Central memory CD8-positive, alpha-beta T cell (primary cell): ENCODE measurements at regions not wholly inside any gene's neighbourhood (a gene's known extent, or its start where the extent isn't known, plus 50 kb on each side); places are given as distances from the start of the nearest gene placed in this dataset.

ENCODE experiments used
- ATAC-seq: fragments of 150-1000 bp; cut with Tn5 transposase; replicated peaks from 2 replicates; pipeline ENCODE4 v1.10.0; 2022; ENCODE audit warnings: mild to moderate bottlenecking, moderate FRiP score, moderate number of reproducible peaks; ENCODE audit not compliant: poor library complexity, severe bottlenecking; ENCODE audit errors: extremely low read depth
- DNase-seq, 2 donors: peaks; one replicate each; pipeline ENCODE4 v3.0.0; 2021; ENCODE audit warnings: low spot score in 2 of 2
- H3K27ac Mint-ChIP-seq: one replicate; pipeline ENCODE4 v1.8.0; 2022; ENCODE audit warnings: low read depth, mild to moderate bottlenecking, moderate library complexity, mixed read lengths
- H3K27me3 Mint-ChIP-seq: one replicate; pipeline ENCODE4 v1.8.0; 2022; ENCODE audit warnings: mixed read lengths
- H3K36me3 Mint-ChIP-seq: one replicate; pipeline ENCODE4 v1.8.0; 2022; ENCODE audit warnings: mild to moderate bottlenecking, moderate library complexity, mixed read lengths; ENCODE audit not compliant: insufficient read depth
- H3K4me1 Mint-ChIP-seq: one replicate; pipeline ENCODE4 v1.8.0; 2022; ENCODE audit warnings: mixed read lengths
- H3K4me3 Mint-ChIP-seq: one replicate; pipeline ENCODE4 v1.8.0; 2022; ENCODE audit warnings: mild to moderate bottlenecking, moderate library complexity, mixed read lengths
- H3K9me3 Mint-ChIP-seq: one replicate; pipeline ENCODE4 v1.8.0; 2022; ENCODE audit warnings: mixed read lengths

- Mint-ChIP-seq H3K36me3 (no peaks in the 10 kb centered on the region), H3K9me3 (no peaks in the 10 kb centered on the region), H3K4me3 (no peak overlapping the region), H3K27me3 (no peaks in the 10 kb centered on the region), H3K27ac (no peak overlapping the region), H3K4me1 (no peaks in the 10 kb centered on the region)
- DNase-seq (no peak), ATAC-seq (no peak)
These were observed 193.7 kb upstream of the PDE3A start for GRCh38 chr12:20174528-20175175.

GRCh38 chr12:20175704-20176388, 192.5 kb upstream of the PDE3A start:
- DNase-seq: no peak
- H3K27ac Mint-ChIP-seq: no peak overlapping the region
- no peak for ATAC-seq
- no peaks in the 10 kb centered on the region for H3K27me3 Mint-ChIP-seq
- no peaks in the 10 kb centered on the region for H3K9me3 Mint-ChIP-seq
- H3K4me3 Mint-ChIP-seq: no peak overlapping the region
- H3K36me3 Mint-ChIP-seq: no peaks in the 10 kb centered on the region
- H3K4me1 Mint-ChIP-seq: no peaks in the 10 kb centered on the region

- H3K36me3 Mint-ChIP-seq: no peaks in the 10 kb centered on the region
- H3K4me1 Mint-ChIP-seq: no peaks in the 10 kb centered on the region
- H3K27ac Mint-ChIP-seq: no peak overlapping the region
- H3K27me3 Mint-ChIP-seq: no peaks in the 10 kb centered on the region
- no peak for DNase-seq
- no peak for ATAC-seq
- no peaks in the 10 kb centered on the region for H3K9me3 Mint-ChIP-seq
- H3K4me3 Mint-ChIP-seq: no peak overlapping the region
These were observed 186.7 kb upstream of the PDE3A start for GRCh38 chr12:20181416-20182180.

GRCh38 chr12:20183563-20183962, 184.8 kb upstream of the PDE3A start:
- Mint-ChIP-seq H3K4me3 (no peak overlapping the region), H3K36me3 (no peaks in the 10 kb centered on the region), H3K9me3 (no peaks in the 10 kb centered on the region), H3K4me1 (no peaks in the 10 kb centered on the region), H3K27me3 (no peaks in the 10 kb centered on the region), H3K27ac (no peak overlapping the region)
- no peak for DNase-seq
- no peak for ATAC-seq

GRCh38 chr12:20184514-20184913, 183.8 kb upstream of the PDE3A start:
- Mint-ChIP-seq H3K27ac (no peak overlapping the region), H3K9me3 (no peaks in the 10 kb centered on the region), H3K4me1 (no peaks in the 10 kb centered on the region), H3K4me3 (no peak overlapping the region), H3K27me3 (no peaks in the 10 kb centered on the region), H3K36me3 (no peaks in the 10 kb centered on the region)
- ATAC-seq (no peak), DNase-seq (no peak)

- Mint-ChIP-seq H3K27ac (no peak overlapping the region), H3K36me3 (no peaks in the 10 kb centered on the region), H3K4me1 (no peaks in the 10 kb centered on the region), H3K9me3 (no peaks in the 10 kb centered on the region), H3K27me3 (no peaks in the 10 kb centered on the region), H3K4me3 (no peak overlapping the region)
- no peak for ATAC-seq
- DNase-seq: no peak
These were observed 180.9 kb upstream of the PDE3A start for GRCh38 chr12:20187456-20187855.

GRCh38 chr12:20188930-20189653, 179.2 kb upstream of the PDE3A start:
- DNase-seq: no peak
- Mint-ChIP-seq H3K4me1 (no peaks in the 10 kb centered on the region), H3K27me3 (no peaks in the 10 kb centered on the region), H3K4me3 (no peak overlapping the region), H3K36me3 (no peaks in the 10 kb centered on the region), H3K27ac (no peak overlapping the region), H3K9me3 (no peaks in the 10 kb centered on the region)
- no peak for ATAC-seq

GRCh38 chr12:20189767-20190166, 178.6 kb upstream of the PDE3A start:
- H3K4me1 Mint-ChIP-seq: no peaks in the 10 kb centered on the region

GRCh38 chr12:20194171-20194570, 174.2 kb upstream of the PDE3A start:
- H3K27me3 Mint-ChIP-seq: no peaks in the 10 kb centered on the region
- no peak overlapping the region for H3K4me3 Mint-ChIP-seq
- DNase-seq: no peak
- peaks cover 7% of the 10 kb centered on the region for H3K9me3 Mint-ChIP-seq
- peaks cover 2% of the 10 kb centered on the region for H3K36me3 Mint-ChIP-seq
- no peaks in the 10 kb centered on the region for H3K4me1 Mint-ChIP-seq
- no peak for ATAC-seq
- no peak overlapping the region for H3K27ac Mint-ChIP-seq

More at GRCh38 chr12:20189767-20190166, 178.6 kb upstream of the PDE3A start:
- Mint-ChIP-seq H3K4me3 (no peak overlapping the region), H3K36me3 (no peaks in the 10 kb centered on the region), H3K9me3 (no peaks in the 10 kb centered on the region), H3K27ac (no peak overlapping the region), H3K27me3 (no peaks in the 10 kb centered on the region)
- DNase-seq (no peak), ATAC-seq (no peak)

GRCh38 chr12:20196767-20197166, 171.6 kb upstream of the PDE3A start:
- H3K36me3 Mint-ChIP-seq: peaks cover 2% of the 10 kb centered on the region
- no peaks in the 10 kb centered on the region for H3K27me3 Mint-ChIP-seq
- ATAC-seq (no peak), DNase-seq (no peak)
- H3K9me3 Mint-ChIP-seq: peaks cover 7% of the 10 kb centered on the region
- no peak overlapping the region for H3K4me3 Mint-ChIP-seq
- no peaks in the 10 kb centered on the region for H3K4me1 Mint-ChIP-seq
- no peak overlapping the region for H3K27ac Mint-ChIP-seq

- H3K27ac Mint-ChIP-seq: no peak overlapping the region
- DNase-seq: no peak
- H3K27me3 Mint-ChIP-seq: no peaks in the 10 kb centered on the region
- H3K36me3 Mint-ChIP-seq: peaks cover 2% of the 10 kb centered on the region
- peaks cover 7% of the 10 kb centered on the region for H3K9me3 Mint-ChIP-seq
- ATAC-seq: no peak
- no peaks in the 10 kb centered on the region for H3K4me1 Mint-ChIP-seq
- no peak overlapping the region for H3K4me3 Mint-ChIP-seq
These were observed 170.9 kb upstream of the PDE3A start for GRCh38 chr12:20197411-20197810.

- Mint-ChIP-seq H3K36me3 (peaks cover 2% of the 10 kb centered on the region), H3K27ac (no peak overlapping the region), H3K27me3 (no peaks in the 10 kb centered on the region), H3K4me3 (no peak overlapping the region), H3K9me3 (peaks cover 7% of the 10 kb centered on the region), H3K4me1 (no peaks in the 10 kb centered on the region)
- ATAC-seq (no peak), DNase-seq (no peak)
These were observed 168.6 kb upstream of the PDE3A start for GRCh38 chr12:20199780-20200179.
